ENCODE measurements at regions not wholly inside any gene's neighbourhood (a gene's known extent, or its start where the extent isn't known, plus 50 kb on each side); places are given as distances from the start of the nearest gene placed in this dataset.
"Not testable (repeated sequence)": the region's sequence is repeated elsewhere in the genome, so short reads cannot be mapped to it uniquely, and the experiment has no call there.

DNA sequence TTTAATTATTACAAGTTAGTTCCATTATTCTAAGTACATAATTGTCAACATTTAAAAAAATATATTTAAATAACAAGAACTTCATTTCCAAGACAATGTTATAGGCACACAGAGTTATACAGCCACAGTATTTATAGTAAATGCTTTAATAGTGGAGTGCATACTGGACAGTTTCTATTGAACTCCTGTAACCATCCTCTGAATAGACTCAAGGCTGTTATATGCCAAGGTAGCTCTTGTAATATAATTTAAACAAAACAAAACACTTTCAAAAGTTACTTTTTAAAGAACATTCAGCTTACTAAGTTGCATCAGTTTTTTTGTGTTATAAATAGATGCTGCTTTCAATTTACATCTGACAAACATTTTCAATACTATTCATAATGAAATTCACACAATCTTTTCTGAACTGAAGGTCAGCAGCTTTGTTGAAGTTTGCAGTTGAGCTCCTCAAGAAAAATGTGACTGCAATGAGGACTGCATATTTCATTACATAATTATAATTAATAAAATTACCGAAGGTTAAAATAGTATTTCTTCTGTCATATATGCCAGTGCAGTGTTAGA, 549.9 kb upstream of the CYLC2 start (continued):
- TF ChIP-seq, protein P1, sequence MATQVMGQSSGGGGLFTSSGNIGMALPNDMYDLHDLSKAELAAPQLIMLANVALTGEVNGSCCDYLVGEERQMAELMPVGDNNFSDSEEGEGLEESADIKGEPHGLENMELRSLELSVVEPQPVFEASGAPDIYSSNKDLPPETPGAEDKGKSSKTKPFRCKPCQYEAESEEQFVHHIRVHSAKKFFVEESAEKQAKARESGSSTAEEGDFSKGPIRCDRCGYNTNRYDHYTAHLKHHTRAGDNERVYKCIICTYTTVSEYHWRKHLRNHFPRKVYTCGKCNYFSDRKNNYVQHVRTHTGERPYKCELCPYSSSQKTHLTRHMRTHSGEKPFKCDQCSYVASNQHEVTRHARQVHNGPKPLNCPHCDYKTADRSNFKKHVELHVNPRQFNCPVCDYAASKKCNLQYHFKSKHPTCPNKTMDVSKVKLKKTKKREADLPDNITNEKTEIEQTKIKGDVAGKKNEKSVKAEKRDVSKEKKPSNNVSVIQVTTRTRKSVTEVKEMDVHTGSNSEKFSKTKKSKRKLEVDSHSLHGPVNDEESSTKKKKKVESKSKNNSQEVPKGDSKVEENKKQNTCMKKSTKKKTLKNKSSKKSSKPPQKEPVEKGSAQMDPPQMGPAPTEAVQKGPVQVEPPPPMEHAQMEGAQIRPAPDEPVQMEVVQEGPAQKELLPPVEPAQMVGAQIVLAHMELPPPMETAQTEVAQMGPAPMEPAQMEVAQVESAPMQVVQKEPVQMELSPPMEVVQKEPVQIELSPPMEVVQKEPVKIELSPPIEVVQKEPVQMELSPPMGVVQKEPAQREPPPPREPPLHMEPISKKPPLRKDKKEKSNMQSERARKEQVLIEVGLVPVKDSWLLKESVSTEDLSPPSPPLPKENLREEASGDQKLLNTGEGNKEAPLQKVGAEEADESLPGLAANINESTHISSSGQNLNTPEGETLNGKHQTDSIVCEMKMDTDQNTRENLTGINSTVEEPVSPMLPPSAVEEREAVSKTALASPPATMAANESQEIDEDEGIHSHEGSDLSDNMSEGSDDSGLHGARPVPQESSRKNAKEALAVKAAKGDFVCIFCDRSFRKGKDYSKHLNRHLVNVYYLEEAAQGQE (IDR thresholded peaks at IDR 0.05): no peak

DNA sequence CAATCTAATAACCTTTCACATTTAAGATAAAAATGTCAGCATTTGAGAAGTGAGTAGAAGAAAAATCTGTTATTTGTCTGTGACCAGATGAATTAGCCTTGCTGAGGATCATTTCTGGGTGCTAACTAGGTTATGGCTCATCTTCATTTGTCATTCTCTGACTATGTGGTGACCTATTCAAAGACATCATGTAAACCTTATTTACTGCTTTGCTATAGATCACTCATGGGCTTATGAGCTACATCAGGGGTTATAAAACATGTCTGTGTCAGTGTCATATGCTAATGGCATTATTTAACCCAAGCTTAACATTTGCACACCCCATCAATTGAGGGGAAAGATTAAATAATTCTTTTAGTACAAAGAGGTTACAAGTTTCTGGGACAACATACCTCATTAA, 555.5 kb upstream of the CYLC2 start:
- Histone ChIP-seq H3K4me3 (ENCODE audit: low read depth in 1 of 3, low read length in 3 of 3) (no peak overlapping the region), H3K9ac (ENCODE audit: low read depth in 1 of 2, low read length in 2 of 2) (no peak overlapping the region), H3K27ac (ENCODE audit: low read depth in 1 of 2, low read length in 2 of 2) (no peak overlapping the region), H3K9me3 (ENCODE audit: control insufficient read depth in 4 of 4, low read length in 3 of 4) (no peaks in the 10 kb centered on the region), H3K4me1 (ENCODE audit: control insufficient read depth in 4 of 4, insufficient read depth in 4 of 4, low read length in 3 of 4) (no peaks in the 10 kb centered on the region), H3K36me3 (ENCODE audit: control insufficient read depth in 4 of 4, insufficient read depth in 3 of 4, low read depth in 1 of 4, low read length in 3 of 4) (no peaks in the 10 kb centered on the region), H3K27me3 (ENCODE audit: control insufficient read depth in 4 of 4, insufficient read depth in 4 of 4, low read length in 3 of 4) (peaks cover 0 to 6% (median 0%) of the 10 kb centered on the region in 4 donors)
- no peak for DNase-seq (ENCODE audit: low spot score)
- TF ChIP-seq SP1 (IDR thresholded peaks at IDR 0.05) (no peak), GABPA (IDR thresholded peaks at IDR 0.05 in 1 of 2, conservative IDR thresholded peaks at IDR 0.05 in 1 of 2) (no peak), EGR1 (IDR thresholded peaks at IDR 0.05; ENCODE audit: low read depth in 2 of 2) (no peak), RAD21 (IDR thresholded peaks at IDR 0.05) (no peak), NR2F2 (IDR thresholded peaks at IDR 0.05) (no peak), HNF4A (conservative IDR thresholded peaks at IDR 0.05) (no peak), JUND (IDR thresholded peaks at IDR 0.05) (no peak), TAF1 (conservative IDR thresholded peaks at IDR 0.05) (no peak), FOXA1 (IDR thresholded peaks at IDR 0.05) (no peak), RXRA (IDR thresholded peaks at IDR 0.05) (no peak)
- TF ChIP-seq, protein P2, sequence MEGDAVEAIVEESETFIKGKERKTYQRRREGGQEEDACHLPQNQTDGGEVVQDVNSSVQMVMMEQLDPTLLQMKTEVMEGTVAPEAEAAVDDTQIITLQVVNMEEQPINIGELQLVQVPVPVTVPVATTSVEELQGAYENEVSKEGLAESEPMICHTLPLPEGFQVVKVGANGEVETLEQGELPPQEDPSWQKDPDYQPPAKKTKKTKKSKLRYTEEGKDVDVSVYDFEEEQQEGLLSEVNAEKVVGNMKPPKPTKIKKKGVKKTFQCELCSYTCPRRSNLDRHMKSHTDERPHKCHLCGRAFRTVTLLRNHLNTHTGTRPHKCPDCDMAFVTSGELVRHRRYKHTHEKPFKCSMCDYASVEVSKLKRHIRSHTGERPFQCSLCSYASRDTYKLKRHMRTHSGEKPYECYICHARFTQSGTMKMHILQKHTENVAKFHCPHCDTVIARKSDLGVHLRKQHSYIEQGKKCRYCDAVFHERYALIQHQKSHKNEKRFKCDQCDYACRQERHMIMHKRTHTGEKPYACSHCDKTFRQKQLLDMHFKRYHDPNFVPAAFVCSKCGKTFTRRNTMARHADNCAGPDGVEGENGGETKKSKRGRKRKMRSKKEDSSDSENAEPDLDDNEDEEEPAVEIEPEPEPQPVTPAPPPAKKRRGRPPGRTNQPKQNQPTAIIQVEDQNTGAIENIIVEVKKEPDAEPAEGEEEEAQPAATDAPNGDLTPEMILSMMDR (IDR thresholded peaks at IDR 0.05; ENCODE audit: low read depth, low read length, missing input control): no peak
- TF ChIP-seq, protein P3, sequence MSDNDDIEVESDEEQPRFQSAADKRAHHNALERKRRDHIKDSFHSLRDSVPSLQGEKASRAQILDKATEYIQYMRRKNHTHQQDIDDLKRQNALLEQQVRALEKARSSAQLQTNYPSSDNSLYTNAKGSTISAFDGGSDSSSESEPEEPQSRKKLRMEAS (IDR thresholded peaks at IDR 0.05): no peak
- TF ChIP-seq, protein P1 (IDR thresholded peaks at IDR 0.05): no peak
- TF ChIP-seq, protein P4, sequence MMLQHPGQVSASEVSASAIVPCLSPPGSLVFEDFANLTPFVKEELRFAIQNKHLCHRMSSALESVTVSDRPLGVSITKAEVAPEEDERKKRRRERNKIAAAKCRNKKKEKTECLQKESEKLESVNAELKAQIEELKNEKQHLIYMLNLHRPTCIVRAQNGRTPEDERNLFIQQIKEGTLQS (IDR thresholded peaks at IDR 0.05): no peak
- TF ChIP-seq, protein P5, sequence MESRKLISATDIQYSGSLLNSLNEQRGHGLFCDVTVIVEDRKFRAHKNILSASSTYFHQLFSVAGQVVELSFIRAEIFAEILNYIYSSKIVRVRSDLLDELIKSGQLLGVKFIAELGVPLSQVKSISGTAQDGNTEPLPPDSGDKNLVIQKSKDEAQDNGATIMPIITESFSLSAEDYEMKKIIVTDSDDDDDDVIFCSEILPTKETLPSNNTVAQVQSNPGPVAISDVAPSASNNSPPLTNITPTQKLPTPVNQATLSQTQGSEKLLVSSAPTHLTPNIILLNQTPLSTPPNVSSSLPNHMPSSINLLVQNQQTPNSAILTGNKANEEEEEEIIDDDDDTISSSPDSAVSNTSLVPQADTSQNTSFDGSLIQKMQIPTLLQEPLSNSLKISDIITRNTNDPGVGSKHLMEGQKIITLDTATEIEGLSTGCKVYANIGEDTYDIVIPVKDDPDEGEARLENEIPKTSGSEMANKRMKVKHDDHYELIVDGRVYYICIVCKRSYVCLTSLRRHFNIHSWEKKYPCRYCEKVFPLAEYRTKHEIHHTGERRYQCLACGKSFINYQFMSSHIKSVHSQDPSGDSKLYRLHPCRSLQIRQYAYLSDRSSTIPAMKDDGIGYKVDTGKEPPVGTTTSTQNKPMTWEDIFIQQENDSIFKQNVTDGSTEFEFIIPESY (IDR thresholded peaks at IDR 0.05): no peak

DNA sequence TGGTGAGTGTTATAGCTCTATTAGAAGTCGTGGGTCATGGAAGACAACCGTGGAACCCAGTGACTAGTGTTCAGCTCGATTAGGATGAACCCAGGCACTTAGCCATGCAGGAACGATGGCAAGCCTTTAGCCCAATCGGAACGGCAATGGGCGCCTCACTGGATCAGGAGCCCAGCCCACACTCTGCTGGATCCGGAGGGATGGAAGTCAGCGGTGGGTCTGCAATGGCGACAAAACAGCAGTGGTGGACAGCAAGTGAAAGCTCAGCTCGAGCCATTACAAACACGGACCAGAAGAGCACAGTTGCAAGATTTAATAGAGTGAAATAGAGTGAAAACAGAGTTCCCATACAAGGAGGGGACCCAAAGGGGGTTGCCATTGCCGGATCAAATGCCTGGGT, 558.5 kb upstream of the CYLC2 start:
- H3K4me3 ChIP-seq (ENCODE audit: low read depth in 1 of 3, low read length in 3 of 3); H3K4me1 ChIP-seq (ENCODE audit: control insufficient read depth in 4 of 4, insufficient read depth in 4 of 4, low read length in 3 of 4); DNase-seq (ENCODE audit: low spot score); H3K27me3 ChIP-seq (ENCODE audit: control insufficient read depth in 4 of 4, insufficient read depth in 4 of 4, low read length in 3 of 4); H3K9ac ChIP-seq (ENCODE audit: low read depth in 1 of 2, low read length in 2 of 2); H3K36me3 ChIP-seq (ENCODE audit: control insufficient read depth in 4 of 4, insufficient read depth in 3 of 4, low read depth in 1 of 4, low read length in 3 of 4); H3K9me3 ChIP-seq (ENCODE audit: control insufficient read depth in 4 of 4, low read length in 3 of 4); H3K27ac ChIP-seq (ENCODE audit: low read depth in 1 of 2, low read length in 2 of 2): not testable (repeated sequence)
- 90% methylated on average over 13 of the region's 13 CpGs for WGBS

Data from liver (tissue), 8 donors.